Liver (tissue), 8 donors: ENCODE measurements at regions not wholly inside any gene's neighbourhood (a gene's known extent, or its start where the extent isn't known, plus 50 kb on each side); places are given as distances from the start of the nearest gene placed in this dataset.

Experiments
- DNase-seq: peaks from one replicate; pipeline ENCODE4 v3.0.0-alpha.2; 2017; ENCODE audit warnings: low spot score
- H3K27ac ChIP-seq, 2 donors: one replicate each; pipeline ENCODE4 v1.7.0; 2013; ENCODE audit warnings: inconsistent platforms in 2 of 2, low read length in 2 of 2, control low read depth in 1 of 2, low read depth in 1 of 2, mild to moderate bottlenecking in 1 of 2
- H3K27me3 ChIP-seq, 4 donors: one replicate each; pipeline versions ENCODE4 v1.6.1 to v1.7.0; 2013; ENCODE audit warnings: low read length in 3 of 4, inconsistent platforms in 1 of 4, mild to moderate bottlenecking in 1 of 4, moderate library complexity in 1 of 4; ENCODE audit not compliant: control insufficient read depth in 4 of 4, insufficient read depth in 4 of 4
- H3K36me3 ChIP-seq, 4 donors: one replicate each; pipeline versions ENCODE4 v1.6.1 to v1.7.0; 2013; ENCODE audit warnings: low read length in 3 of 4, mild to moderate bottlenecking in 3 of 4, low read depth in 1 of 4, moderate library complexity in 1 of 4; ENCODE audit not compliant: control insufficient read depth in 4 of 4, insufficient read depth in 3 of 4
- H3K4me1 ChIP-seq, 4 donors: one replicate each; pipeline versions ENCODE4 v1.6.1 to v1.7.0; 2013; ENCODE audit warnings: low read length in 3 of 4, mild to moderate bottlenecking in 3 of 4, moderate library complexity in 1 of 4; ENCODE audit not compliant: control insufficient read depth in 4 of 4, insufficient read depth in 4 of 4
- H3K4me3 ChIP-seq, 3 donors: one replicate each; pipeline versions ENCODE4 v1.6.1 to v1.7.0; 2013; ENCODE audit warnings: low read length in 3 of 3, control low read depth in 1 of 3, low read depth in 1 of 3, mild to moderate bottlenecking in 1 of 3
- H3K9ac ChIP-seq, 2 donors: one replicate each; pipeline ENCODE4 v1.7.0; 2013; ENCODE audit warnings: low read length in 2 of 2, mild to moderate bottlenecking in 2 of 2, moderate library complexity in 2 of 2, control low read depth in 1 of 2, low read depth in 1 of 2
- H3K9me3 ChIP-seq, 4 donors: one replicate each; pipeline versions ENCODE4 v1.6.1 to v1.7.0; 2013; ENCODE audit warnings: low read length in 3 of 4; ENCODE audit not compliant: control insufficient read depth in 4 of 4
- EGR1 ChIP-seq, 2 donors: IDR thresholded peaks; 2 replicates each; pipeline ENCODE4 v1.6.1; 2016 to 2018; ENCODE audit warnings: antibody characterized with exemption in 2 of 2, low read depth in 2 of 2
- FOXA2 ChIP-seq: IDR thresholded peaks from 2 replicates; pipeline ENCODE4 v1.6.1; 2016; ENCODE audit warnings: antibody characterized with exemption
- GABPA ChIP-seq, 2 donors: IDR thresholded peaks in 1 of 2; conservative IDR thresholded peaks in 1 of 2; 2 replicates each; pipeline ENCODE4 v1.6.1; 2016; ENCODE audit warnings: antibody characterized with exemption in 2 of 2, mild to moderate bottlenecking in 1 of 2, moderate library complexity in 1 of 2
- HNF4A ChIP-seq, 2 donors: conservative IDR thresholded peaks; 2 replicates each; pipeline ENCODE4 v1.6.1; 2016; ENCODE audit warnings: antibody characterized with exemption in 2 of 2, mild to moderate bottlenecking in 2 of 2
- HNF4G ChIP-seq: IDR thresholded peaks from 2 replicates; pipeline ENCODE4 v1.6.1; 2016; ENCODE audit warnings: antibody characterized with exemption
- JUND ChIP-seq, 2 donors: IDR thresholded peaks; 2 replicates each; pipeline ENCODE4 v1.6.1; 2016; ENCODE audit warnings: antibody characterized with exemption in 2 of 2
- RAD21 ChIP-seq, 2 donors: IDR thresholded peaks; 2 replicates each; pipeline ENCODE4 v1.6.1; 2016; ENCODE audit warnings: antibody characterized with exemption in 2 of 2, mild to moderate bottlenecking in 2 of 2
- RXRA ChIP-seq, 2 donors: IDR thresholded peaks; 2 replicates each; pipeline ENCODE4 v1.6.1; 2017 to 2018; ENCODE audit warnings: antibody characterized with exemption in 2 of 2, mild to moderate bottlenecking in 1 of 2
- SP1 ChIP-seq: IDR thresholded peaks from 2 replicates; pipeline ENCODE4 v1.6.1; 2018; ENCODE audit warnings: antibody characterized with exemption, mild to moderate bottlenecking
- TAF1 ChIP-seq: conservative IDR thresholded peaks from 2 replicates; pipeline ENCODE4 v1.6.1; 2016; ENCODE audit warnings: antibody characterized with exemption, mild to moderate bottlenecking
- YY1 ChIP-seq: IDR thresholded peaks from 2 replicates; pipeline ENCODE4 v1.6.1; 2016; ENCODE audit warnings: antibody characterized with exemption, mild to moderate bottlenecking
- WGBS: extraction: QIAGEN DNeasy Blood & Tissue Kit; methylation state at CpG from one replicate; pipeline ENCODE4 v1.1.7; 2013; 5-methylcytosine and 5-hydroxymethylcytosine counted together
- TF ChIP-seq, protein P1 (sequence below): IDR thresholded peaks from 2 replicates; pipeline ENCODE4 v1.6.1; 2016; ENCODE audit warnings: antibody characterized with exemption
- TF ChIP-seq, protein P2 (sequence below): fragments of 150-350 bp; IDR thresholded peaks from 2 replicates; pipeline ENCODE4 v1.5.1; 2017; ENCODE audit warnings: improper control_type of control experiment, low read depth, low read length; ENCODE audit not compliant: missing input control
- TF ChIP-seq, protein P3 (sequence below): IDR thresholded peaks from 2 replicates; pipeline ENCODE4 v1.6.1; 2016; ENCODE audit warnings: antibody characterized with exemption
- TF ChIP-seq, protein P4 (sequence below): IDR thresholded peaks from 2 replicates; pipeline ENCODE4 v1.6.1; 2016; ENCODE audit warnings: antibody characterized with exemption, mild to moderate bottlenecking
- TF ChIP-seq, protein P5 (sequence below): IDR thresholded peaks from 2 replicates; pipeline ENCODE4 v1.6.1; 2016; ENCODE audit warnings: antibody characterized with exemption
- donor health status: healthy.
- donor health status: healthy.
- donor health status: healthy.
- donor health status: healthy.
- donor health status: healthy.

DNA sequence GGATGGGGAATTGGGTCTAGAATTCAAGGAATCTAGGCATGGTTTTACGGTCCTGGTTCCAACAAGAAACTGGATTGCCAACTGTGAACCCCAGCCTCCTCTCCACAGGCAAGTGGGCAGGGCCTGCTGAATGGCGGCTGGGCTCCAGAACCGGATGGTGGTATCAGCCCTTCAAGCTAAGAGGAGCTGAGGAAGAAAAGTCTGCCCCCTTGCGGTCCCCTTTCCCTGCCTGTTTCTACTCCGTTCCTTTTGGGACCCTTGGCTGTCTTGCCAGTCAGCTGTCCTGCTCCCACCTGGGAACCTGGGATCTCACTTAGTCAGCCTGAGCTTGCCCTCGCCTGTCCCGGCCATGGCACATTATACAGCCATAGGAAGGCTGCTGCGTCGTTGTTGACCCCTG is 234.4 kb upstream of the DAPK1 start:
- H3K27me3 ChIP-seq: no peaks in the 10 kb centered on the region
- no peaks in the 10 kb centered on the region for H3K36me3 ChIP-seq
- no peaks in the 10 kb centered on the region for H3K9me3 ChIP-seq
- H3K27ac ChIP-seq: no peak overlapping the region
- no peak overlapping the region for H3K9ac ChIP-seq
- 74% methylated on average over 9 of the region's 9 CpGs for WGBS
- TF ChIP-seq GABPA (IDR thresholded peaks at IDR 0.05 in 1 of 2, conservative IDR thresholded peaks at IDR 0.05 in 1 of 2) (no peak), RAD21 (IDR thresholded peaks at IDR 0.05) (peak in 1 of 2 donors; percentile 36), EGR1 (IDR thresholded peaks at IDR 0.05; ENCODE audit: low read depth in 2 of 2) (no peak)
- H3K4me3 ChIP-seq: no peak overlapping the region
- H3K4me1 ChIP-seq: no peaks in the 10 kb centered on the region
- DNase-seq: no peak

DNA sequence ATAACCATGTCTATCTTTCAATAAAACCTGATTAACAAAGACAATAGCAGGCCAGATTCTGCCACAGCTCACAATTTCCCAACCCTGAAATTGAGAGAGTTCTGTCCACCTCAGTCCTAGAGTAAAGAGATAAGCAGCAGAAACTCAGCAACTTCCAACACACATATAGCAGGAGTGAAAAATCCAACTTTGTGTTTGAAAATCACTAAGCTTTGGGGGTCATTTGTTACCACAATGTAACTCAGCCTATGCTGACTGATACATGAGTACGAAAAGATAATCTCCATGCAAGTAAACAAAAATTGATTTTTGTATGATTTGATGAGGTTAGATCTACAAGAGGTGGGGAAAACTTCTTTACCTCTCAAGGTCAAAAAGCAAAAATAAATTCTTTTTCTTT is 231.0 kb upstream of the DAPK1 start:
- no peak overlapping the region for H3K4me3 ChIP-seq
- no peaks in the 10 kb centered on the region for H3K27me3 ChIP-seq
- 88% methylated on average over 1 of the region's 1 CpG for WGBS
- no peaks in the 10 kb centered on the region for H3K36me3 ChIP-seq
- no peak overlapping the region for H3K27ac ChIP-seq
- H3K9me3 ChIP-seq: no peaks in the 10 kb centered on the region
- TF ChIP-seq HNF4A (conservative IDR thresholded peaks at IDR 0.05) (no peak), GABPA (IDR thresholded peaks at IDR 0.05 in 1 of 2, conservative IDR thresholded peaks at IDR 0.05 in 1 of 2) (no peak), SP1 (no peak), HNF4G (no peak)
- TF ChIP-seq, protein P1, sequence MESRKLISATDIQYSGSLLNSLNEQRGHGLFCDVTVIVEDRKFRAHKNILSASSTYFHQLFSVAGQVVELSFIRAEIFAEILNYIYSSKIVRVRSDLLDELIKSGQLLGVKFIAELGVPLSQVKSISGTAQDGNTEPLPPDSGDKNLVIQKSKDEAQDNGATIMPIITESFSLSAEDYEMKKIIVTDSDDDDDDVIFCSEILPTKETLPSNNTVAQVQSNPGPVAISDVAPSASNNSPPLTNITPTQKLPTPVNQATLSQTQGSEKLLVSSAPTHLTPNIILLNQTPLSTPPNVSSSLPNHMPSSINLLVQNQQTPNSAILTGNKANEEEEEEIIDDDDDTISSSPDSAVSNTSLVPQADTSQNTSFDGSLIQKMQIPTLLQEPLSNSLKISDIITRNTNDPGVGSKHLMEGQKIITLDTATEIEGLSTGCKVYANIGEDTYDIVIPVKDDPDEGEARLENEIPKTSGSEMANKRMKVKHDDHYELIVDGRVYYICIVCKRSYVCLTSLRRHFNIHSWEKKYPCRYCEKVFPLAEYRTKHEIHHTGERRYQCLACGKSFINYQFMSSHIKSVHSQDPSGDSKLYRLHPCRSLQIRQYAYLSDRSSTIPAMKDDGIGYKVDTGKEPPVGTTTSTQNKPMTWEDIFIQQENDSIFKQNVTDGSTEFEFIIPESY: no peak
- H3K9ac ChIP-seq: no peak overlapping the region
- H3K4me1 ChIP-seq: no peaks in the 10 kb centered on the region
- no peak for DNase-seq

DNA sequence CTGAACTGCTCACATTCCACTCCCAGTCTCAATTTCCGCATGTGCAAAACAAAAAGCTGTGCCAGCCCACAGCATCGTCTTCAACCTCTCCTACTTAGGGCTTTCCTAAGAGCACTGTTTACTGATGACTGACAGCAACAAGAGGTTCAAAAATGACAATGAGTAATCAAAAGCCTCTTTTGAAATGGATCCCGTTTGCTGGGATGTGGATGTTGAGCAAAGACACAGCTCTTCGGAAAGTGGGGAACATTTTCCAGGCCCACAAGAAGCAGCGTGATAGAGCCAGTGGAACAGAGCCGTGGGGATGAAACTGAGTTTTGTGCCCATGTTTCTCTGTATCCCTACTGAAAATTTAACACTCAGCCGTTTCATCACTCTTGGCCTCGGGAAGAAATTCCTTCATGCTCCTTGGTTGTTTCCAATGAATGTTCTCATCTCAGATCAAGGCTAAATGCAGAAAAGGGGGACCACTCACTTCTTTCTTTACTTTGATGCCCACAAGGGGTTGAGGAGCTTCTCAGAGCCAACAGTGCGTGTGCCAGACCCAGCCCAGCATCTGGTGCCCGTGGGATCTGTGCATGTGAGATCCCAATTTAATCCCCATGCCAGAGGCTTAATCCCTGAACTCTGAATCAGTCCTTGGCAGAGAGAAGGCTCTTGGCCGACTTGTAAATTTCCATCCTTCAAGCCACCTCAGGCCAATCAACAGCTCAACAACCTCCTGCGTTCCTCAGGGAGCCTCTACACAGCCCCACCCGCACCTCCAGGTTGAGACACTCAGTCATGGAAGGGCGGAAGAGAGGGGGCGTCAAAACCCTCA is 230.2 kb upstream of the DAPK1 start:
- no peaks in the 10 kb centered on the region for H3K4me1 ChIP-seq
- H3K36me3 ChIP-seq: no peaks in the 10 kb centered on the region
- TF ChIP-seq GABPA (IDR thresholded peaks at IDR 0.05 in 1 of 2, conservative IDR thresholded peaks at IDR 0.05 in 1 of 2): no peak
- TF ChIP-seq, protein P2, sequence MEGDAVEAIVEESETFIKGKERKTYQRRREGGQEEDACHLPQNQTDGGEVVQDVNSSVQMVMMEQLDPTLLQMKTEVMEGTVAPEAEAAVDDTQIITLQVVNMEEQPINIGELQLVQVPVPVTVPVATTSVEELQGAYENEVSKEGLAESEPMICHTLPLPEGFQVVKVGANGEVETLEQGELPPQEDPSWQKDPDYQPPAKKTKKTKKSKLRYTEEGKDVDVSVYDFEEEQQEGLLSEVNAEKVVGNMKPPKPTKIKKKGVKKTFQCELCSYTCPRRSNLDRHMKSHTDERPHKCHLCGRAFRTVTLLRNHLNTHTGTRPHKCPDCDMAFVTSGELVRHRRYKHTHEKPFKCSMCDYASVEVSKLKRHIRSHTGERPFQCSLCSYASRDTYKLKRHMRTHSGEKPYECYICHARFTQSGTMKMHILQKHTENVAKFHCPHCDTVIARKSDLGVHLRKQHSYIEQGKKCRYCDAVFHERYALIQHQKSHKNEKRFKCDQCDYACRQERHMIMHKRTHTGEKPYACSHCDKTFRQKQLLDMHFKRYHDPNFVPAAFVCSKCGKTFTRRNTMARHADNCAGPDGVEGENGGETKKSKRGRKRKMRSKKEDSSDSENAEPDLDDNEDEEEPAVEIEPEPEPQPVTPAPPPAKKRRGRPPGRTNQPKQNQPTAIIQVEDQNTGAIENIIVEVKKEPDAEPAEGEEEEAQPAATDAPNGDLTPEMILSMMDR: no peak
- no peak for TF ChIP-seq JUND (IDR thresholded peaks at IDR 0.05)
- TF ChIP-seq, protein P3, sequence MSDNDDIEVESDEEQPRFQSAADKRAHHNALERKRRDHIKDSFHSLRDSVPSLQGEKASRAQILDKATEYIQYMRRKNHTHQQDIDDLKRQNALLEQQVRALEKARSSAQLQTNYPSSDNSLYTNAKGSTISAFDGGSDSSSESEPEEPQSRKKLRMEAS: no peak
- no peak for TF ChIP-seq RXRA (IDR thresholded peaks at IDR 0.05)
- no peak for TF ChIP-seq HNF4A (conservative IDR thresholded peaks at IDR 0.05)
- TF ChIP-seq, protein P1: no peak
- TF ChIP-seq YY1: no peak
- TF ChIP-seq TAF1: no peak
- no peak for TF ChIP-seq FOXA2
- no peak for TF ChIP-seq RAD21 (IDR thresholded peaks at IDR 0.05)
- no peak for TF ChIP-seq HNF4G
- TF ChIP-seq SP1: no peak
- TF ChIP-seq, protein P4, sequence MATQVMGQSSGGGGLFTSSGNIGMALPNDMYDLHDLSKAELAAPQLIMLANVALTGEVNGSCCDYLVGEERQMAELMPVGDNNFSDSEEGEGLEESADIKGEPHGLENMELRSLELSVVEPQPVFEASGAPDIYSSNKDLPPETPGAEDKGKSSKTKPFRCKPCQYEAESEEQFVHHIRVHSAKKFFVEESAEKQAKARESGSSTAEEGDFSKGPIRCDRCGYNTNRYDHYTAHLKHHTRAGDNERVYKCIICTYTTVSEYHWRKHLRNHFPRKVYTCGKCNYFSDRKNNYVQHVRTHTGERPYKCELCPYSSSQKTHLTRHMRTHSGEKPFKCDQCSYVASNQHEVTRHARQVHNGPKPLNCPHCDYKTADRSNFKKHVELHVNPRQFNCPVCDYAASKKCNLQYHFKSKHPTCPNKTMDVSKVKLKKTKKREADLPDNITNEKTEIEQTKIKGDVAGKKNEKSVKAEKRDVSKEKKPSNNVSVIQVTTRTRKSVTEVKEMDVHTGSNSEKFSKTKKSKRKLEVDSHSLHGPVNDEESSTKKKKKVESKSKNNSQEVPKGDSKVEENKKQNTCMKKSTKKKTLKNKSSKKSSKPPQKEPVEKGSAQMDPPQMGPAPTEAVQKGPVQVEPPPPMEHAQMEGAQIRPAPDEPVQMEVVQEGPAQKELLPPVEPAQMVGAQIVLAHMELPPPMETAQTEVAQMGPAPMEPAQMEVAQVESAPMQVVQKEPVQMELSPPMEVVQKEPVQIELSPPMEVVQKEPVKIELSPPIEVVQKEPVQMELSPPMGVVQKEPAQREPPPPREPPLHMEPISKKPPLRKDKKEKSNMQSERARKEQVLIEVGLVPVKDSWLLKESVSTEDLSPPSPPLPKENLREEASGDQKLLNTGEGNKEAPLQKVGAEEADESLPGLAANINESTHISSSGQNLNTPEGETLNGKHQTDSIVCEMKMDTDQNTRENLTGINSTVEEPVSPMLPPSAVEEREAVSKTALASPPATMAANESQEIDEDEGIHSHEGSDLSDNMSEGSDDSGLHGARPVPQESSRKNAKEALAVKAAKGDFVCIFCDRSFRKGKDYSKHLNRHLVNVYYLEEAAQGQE: no peak
- TF ChIP-seq EGR1 (IDR thresholded peaks at IDR 0.05; ENCODE audit: low read depth in 2 of 2): no peak
- TF ChIP-seq, protein P5, sequence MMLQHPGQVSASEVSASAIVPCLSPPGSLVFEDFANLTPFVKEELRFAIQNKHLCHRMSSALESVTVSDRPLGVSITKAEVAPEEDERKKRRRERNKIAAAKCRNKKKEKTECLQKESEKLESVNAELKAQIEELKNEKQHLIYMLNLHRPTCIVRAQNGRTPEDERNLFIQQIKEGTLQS: no peak
- H3K9ac ChIP-seq: no peak overlapping the region
- WGBS: 88% methylated on average over 15 of the region's 15 CpGs
- DNase-seq: no peak
- H3K4me3 ChIP-seq: no peak overlapping the region
- H3K9me3 ChIP-seq: no peaks in the 10 kb centered on the region
- H3K27me3 ChIP-seq: no peaks in the 10 kb centered on the region
- H3K27ac ChIP-seq: no peak overlapping the region
